Keratinocyte (primary cell): ENCODE measurements at regions not wholly inside any gene's neighbourhood (a gene's known extent, or its start where the extent isn't known, plus 50 kb on each side); places are given as distances from the start of the nearest gene placed in this dataset.

Experiments
- DNase-seq: peaks from one replicate; pipeline ENCODE4 v3.0.0-alpha.2; 2011; ENCODE audit warnings: low read depth, missing footprints, low spot score
- FAIRE-seq: peaks from 2 replicates; lab custom pipeline; 2011; peaks lifted over from hg19 to GRCh38; lab: Jason Lieb, UNC
- H2AFZ ChIP-seq: 2 replicates; pipeline ENCODE4 v1.6.0; 2012; ENCODE audit warnings: low read length, control low read depth, inconsistent platforms; ENCODE audit not compliant: control insufficient read depth
- H3K27ac ChIP-seq: 2 replicates; pipeline ENCODE4 v1.5.1; 2011; ENCODE audit warnings: low read length; ENCODE audit not compliant: control insufficient read depth, insufficient read depth
- H3K27me3 ChIP-seq: 3 replicates; pipeline ENCODE4 v1.6.0; 2011; ENCODE audit warnings: low read length; ENCODE audit not compliant: control insufficient read depth, insufficient read depth; ENCODE audit errors: extremely low read depth
- H3K36me3 ChIP-seq, 2 experiments: 2 replicates in 1 of 2; 3 replicates in 1 of 2; pipeline ENCODE4 v1.5.1; 2011; ENCODE audit warnings: low read length in 2 of 2, mild to moderate bottlenecking in 1 of 2; ENCODE audit not compliant: control insufficient read depth in 2 of 2, insufficient read depth in 2 of 2; ENCODE audit errors: extremely low read depth in 1 of 2
- H3K4me1 ChIP-seq: 3 replicates; pipeline ENCODE4 v1.5.1; 2011; ENCODE audit warnings: low read length; ENCODE audit not compliant: control insufficient read depth, insufficient read depth; ENCODE audit errors: extremely low read depth
- H3K4me2 ChIP-seq: 3 replicates; pipeline ENCODE4 v1.6.0; 2011; ENCODE audit warnings: low read depth, low read length; ENCODE audit not compliant: control insufficient read depth, insufficient read depth; ENCODE audit errors: extremely low read depth
- H3K4me3 ChIP-seq, 3 experiments: fragments of 200-600 bp in 1 of 3; sonication (generic) in 1 of 3; 2 replicates in 2 of 3; 3 replicates in 1 of 3; pipeline ENCODE4 v1.5.1; 2011 to 2016; ENCODE audit warnings: low read length in 3 of 3, mild to moderate bottlenecking in 3 of 3, control low read depth in 2 of 3, inconsistent platforms in 1 of 3, low read depth in 1 of 3, mixed read lengths in 1 of 3, mixed run types in 1 of 3, moderate library complexity in 1 of 3; ENCODE audit not compliant: control insufficient read depth in 2 of 3, insufficient read depth in 2 of 3; ENCODE audit errors: extremely low read depth in 1 of 3
- H3K79me2 ChIP-seq: 2 replicates; pipeline ENCODE4 v1.6.0; 2012; ENCODE audit warnings: low read length; ENCODE audit not compliant: control insufficient read depth, insufficient read depth
- H3K9ac ChIP-seq: 3 replicates; pipeline ENCODE4 v1.6.0; 2011; ENCODE audit warnings: low read length; ENCODE audit not compliant: control insufficient read depth, insufficient read depth; ENCODE audit errors: extremely low read depth
- H3K9me1 ChIP-seq: 3 replicates; pipeline ENCODE4 v1.6.0; 2011; ENCODE audit warnings: low read length; ENCODE audit not compliant: control insufficient read depth, insufficient read depth; ENCODE audit errors: extremely low read depth
- H3K9me3 ChIP-seq: 2 replicates; pipeline ENCODE4 v1.5.1; 2012; ENCODE audit warnings: low read depth, low read length; ENCODE audit not compliant: control insufficient read depth
- H4K20me1 ChIP-seq: 3 replicates; pipeline ENCODE4 v1.6.0; 2011; ENCODE audit warnings: low read length; ENCODE audit not compliant: control insufficient read depth, insufficient read depth; ENCODE audit errors: extremely low read depth
- CTCF ChIP-seq, 3 experiments: IDR thresholded peaks in 1 of 3; conservative IDR thresholded peaks in 1 of 3; optimal IDR thresholded peaks in 1 of 3; 2 replicates in 2 of 3; 3 replicates in 1 of 3; pipeline versions ENCODE3 to v1.5.1; 2011; ENCODE audit warnings: low read length in 3 of 3, mild to moderate bottlenecking in 3 of 3, moderate library complexity in 2 of 3, control low read depth in 1 of 3, inconsistent platforms in 1 of 3; ENCODE audit not compliant: insufficient read depth in 2 of 3; ENCODE audit errors: extremely low read depth in 1 of 3
- EZH2 ChIP-seq: IDR thresholded peaks from one replicate; pipeline ENCODE4 v1.6.1; 2012; ENCODE audit warnings: inconsistent platforms, mild to moderate bottlenecking, low read length, moderate library complexity
- dilution Hi-C: fragments of 300-500 bp; cut with MboI; formaldehyde crosslinking; loops from one replicate; pipeline ENCODE4 v1.7.0; 2020; ENCODE audit warnings: low sequenced_read_pairs; ENCODE audit not compliant: extremely low pct_ligation_motif_present

DNA sequence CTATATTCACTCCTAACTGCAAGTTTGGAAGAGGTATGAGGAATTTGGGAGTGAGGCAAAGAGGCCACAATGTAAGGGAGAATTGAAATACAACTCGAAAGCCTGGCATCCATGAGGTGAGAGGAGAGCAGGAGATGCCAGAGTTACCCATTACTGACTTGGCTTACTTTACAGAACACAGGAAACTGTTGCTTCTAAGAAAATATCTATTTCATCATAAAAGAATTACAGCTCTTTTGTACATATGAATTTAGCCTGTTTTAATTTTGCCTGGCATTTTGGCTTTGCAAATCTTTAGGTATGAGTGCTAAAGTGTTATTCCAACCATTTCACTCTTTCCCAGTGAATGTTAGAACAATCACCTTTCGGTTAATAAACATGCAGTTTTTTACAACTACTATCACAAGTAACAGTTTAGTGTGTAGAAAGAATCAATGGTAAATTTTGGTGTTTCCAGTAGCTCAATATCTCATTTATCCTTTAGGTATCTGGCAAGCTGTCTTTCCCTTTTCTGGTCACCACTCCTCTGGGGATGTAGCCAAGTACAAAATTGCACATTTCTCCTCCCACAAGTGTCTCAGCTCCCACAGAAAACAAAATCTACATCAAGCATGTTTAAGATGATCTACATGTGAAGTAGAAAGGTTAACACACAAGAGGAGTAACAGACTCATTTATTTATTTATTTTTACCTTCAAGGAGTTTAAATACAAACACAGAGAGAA, 196.6 kb upstream of the DCN start:
- DNase-seq (no peak), FAIRE-seq (no peak)
- Histone ChIP-seq H3K4me1 (peaks cover 7% of the 10 kb centered on the region), H3K27ac (no peak overlapping the region), H3K9ac (no peak overlapping the region), H3K27me3 (no peaks in the 10 kb centered on the region), H3K4me2 (no peak overlapping the region), H3K9me3 (no peaks in the 10 kb centered on the region), H3K36me3 (no peaks in the 10 kb centered on the region), H3K79me2 (no peaks in the 10 kb centered on the region), H3K4me3 (no peak overlapping the region), H3K9me1 (no peaks in the 10 kb centered on the region), H4K20me1 (no peaks in the 10 kb centered on the region), H2AFZ (no peak overlapping the region)
- TF ChIP-seq EZH2 (no peak), CTCF (optimal IDR thresholded peaks at IDR 0.05 in 1 of 3, IDR thresholded peaks at IDR 0.05 in 1 of 3, conservative IDR thresholded peaks at IDR 0.05 in 1 of 3; ENCODE audit: extremely low read depth in 1 of 3, insufficient read depth in 2 of 3, low read length in 3 of 3) (no peak)
- dilution Hi-C loops = no loop called here

- Histone ChIP-seq H3K79me2 (no peaks in the 10 kb centered on the region), H4K20me1 (no peaks in the 10 kb centered on the region), H3K4me3 (no peak overlapping the region), H3K4me1 (peaks cover 7% of the 10 kb centered on the region), H3K9ac (no peak overlapping the region), H3K27ac (no peak overlapping the region), H3K4me2 (no peak overlapping the region), H2AFZ (no peak overlapping the region), H3K9me1 (no peaks in the 10 kb centered on the region), H3K27me3 (no peaks in the 10 kb centered on the region), H3K36me3 (no peaks in the 10 kb centered on the region), H3K9me3 (no peaks in the 10 kb centered on the region)
- FAIRE-seq (no peak), DNase-seq (no peak)
- TF ChIP-seq EZH2 (no peak), CTCF (optimal IDR thresholded peaks at IDR 0.05 in 1 of 3, IDR thresholded peaks at IDR 0.05 in 1 of 3, conservative IDR thresholded peaks at IDR 0.05 in 1 of 3; ENCODE audit: extremely low read depth in 1 of 3, insufficient read depth in 2 of 3, low read length in 3 of 3) (no peak)
- dilution Hi-C loops = no loop called here
Measured at GRCh38 chr12:91377436-91377835, 194.8 kb upstream of the DCN start.
